ENCODE measurements at regions not wholly inside any gene's neighbourhood (a gene's known extent, or its start where the extent isn't known, plus 50 kb on each side); places are given as distances from the start of the nearest gene placed in this dataset.

DNA sequence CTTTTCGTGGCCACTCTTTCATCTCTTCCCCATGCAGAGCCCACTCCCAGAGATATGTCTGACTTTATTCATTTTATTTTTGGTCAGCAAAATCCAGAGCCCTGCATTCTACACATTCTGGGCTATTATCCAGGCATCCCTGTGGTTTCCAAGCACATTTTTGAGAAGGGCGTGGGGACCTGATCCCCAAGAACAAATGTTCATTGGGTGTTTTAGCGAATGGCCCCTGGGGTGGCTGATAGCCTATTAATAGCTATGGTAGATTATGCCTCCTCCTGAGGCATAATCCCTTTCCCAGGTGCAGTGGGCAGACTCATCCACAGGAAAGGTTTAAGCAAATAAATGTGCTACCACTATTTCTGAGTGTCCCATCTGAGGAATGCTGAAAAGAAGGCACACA, 511.8 kb upstream of the USP24 start:
- TF ChIP-seq, protein P1, sequence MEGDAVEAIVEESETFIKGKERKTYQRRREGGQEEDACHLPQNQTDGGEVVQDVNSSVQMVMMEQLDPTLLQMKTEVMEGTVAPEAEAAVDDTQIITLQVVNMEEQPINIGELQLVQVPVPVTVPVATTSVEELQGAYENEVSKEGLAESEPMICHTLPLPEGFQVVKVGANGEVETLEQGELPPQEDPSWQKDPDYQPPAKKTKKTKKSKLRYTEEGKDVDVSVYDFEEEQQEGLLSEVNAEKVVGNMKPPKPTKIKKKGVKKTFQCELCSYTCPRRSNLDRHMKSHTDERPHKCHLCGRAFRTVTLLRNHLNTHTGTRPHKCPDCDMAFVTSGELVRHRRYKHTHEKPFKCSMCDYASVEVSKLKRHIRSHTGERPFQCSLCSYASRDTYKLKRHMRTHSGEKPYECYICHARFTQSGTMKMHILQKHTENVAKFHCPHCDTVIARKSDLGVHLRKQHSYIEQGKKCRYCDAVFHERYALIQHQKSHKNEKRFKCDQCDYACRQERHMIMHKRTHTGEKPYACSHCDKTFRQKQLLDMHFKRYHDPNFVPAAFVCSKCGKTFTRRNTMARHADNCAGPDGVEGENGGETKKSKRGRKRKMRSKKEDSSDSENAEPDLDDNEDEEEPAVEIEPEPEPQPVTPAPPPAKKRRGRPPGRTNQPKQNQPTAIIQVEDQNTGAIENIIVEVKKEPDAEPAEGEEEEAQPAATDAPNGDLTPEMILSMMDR (conservative IDR thresholded peaks at IDR 0.05 in 1 of 2, IDR thresholded peaks at IDR 0.05 in 1 of 2; ENCODE audit: extremely low read depth in 1 of 2, insufficient read depth in 1 of 2, low read depth in 1 of 2, low read length in 2 of 2): no peak
- TF ChIP-seq EZH2 (IDR thresholded peaks at IDR 0.05; ENCODE audit: borderline replicate concordance, low read length): no peak

Measured in mammary epithelial cell (primary cell).